Left ventricle myocardium superior (tissue), 1 donor: ENCODE measurements at regions not wholly inside any gene's neighbourhood (a gene's known extent, or its start where the extent isn't known, plus 50 kb on each side); places are given as distances from the start of the nearest gene placed in this dataset.
"Not testable (repeated sequence)": the region's sequence is repeated elsewhere in the genome, so short reads cannot be mapped to it uniquely, and the experiment has no call there.

Experiments
- ATAC-seq: fragments of 200-7000 bp; cut with Tn5 transposase; one replicate; pipeline ENCODE4 v1.9.1; 2020; ENCODE audit warnings: mild to moderate bottlenecking, moderate library complexity
- DNase-seq: peaks from one replicate; pipeline ENCODE4 v3.0.0-alpha.2; 2020
- intact Hi-C: fragments of 100-400 bp; cut with micrococcal nuclease; formaldehyde crosslinking; loops from one replicate; pipeline ENCODE4 v1.11.0; 2022
- donor health status: DM: no; HTN: yes; CAD: no; lungs with severe emphysema.

DNA sequence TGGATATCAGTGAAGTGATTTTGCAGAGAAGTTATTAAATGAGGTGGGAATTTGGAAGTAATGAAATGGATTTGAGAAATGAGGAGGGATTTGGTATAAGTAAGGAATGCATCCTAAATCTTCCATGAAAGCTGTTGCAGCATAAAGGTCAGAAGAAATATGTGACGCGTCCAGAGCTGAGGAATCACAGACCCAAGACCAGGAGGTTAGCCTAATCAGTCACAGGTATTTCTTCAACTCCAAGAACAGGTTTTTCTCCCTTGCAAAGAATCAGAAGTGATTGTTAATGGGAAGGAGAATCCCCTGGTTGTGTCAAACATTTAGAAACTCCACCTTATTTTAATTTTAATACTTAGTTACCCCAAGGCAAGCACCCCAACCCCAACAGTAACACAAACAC lies 253.2 kb downstream of the MEX3B start:
- DNase-seq (no peak), ATAC-seq (no peak)
- intact Hi-C loops: no loop called here

DNA sequence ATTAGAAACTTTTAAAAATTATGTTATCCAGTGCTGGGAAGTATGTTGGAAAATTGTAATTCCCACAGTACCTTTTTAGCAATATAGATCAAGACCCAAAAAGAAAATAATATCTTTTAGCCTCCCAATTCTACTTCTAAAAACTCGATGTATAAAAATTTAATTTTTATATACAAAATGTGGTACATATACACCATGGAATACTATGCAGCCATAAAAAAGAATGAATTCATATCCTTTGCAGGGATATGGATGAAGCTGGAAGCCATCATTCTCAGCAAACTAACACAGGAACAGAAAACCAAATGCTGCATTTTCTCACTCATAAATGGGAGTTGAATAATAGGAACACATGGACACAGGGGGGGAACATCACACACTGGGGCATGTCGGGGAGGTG lies 254.5 kb downstream of the MEX3B start:
- ATAC-seq, DNase-seq, intact Hi-C loops: not testable (repeated sequence)

DNA sequence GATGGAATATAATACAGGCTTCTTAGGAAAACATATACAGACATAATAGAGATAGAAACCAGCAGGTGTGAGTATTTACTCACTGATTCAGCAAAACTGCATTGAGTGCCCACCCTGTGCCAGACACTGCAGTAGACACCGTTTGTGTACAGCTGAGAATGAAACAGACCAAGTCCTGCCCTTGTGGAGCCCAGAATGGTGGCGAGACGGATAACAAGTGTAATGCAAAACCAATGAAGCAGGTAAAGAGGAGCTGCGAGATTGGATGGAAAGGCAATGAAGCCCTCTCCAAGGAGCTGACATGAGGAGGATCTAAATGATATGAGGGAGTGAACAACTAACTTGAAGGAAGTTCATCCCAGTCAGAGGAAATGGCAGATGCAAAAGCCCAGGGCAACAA lies 256.4 kb downstream of the MEX3B start:
- intact Hi-C loops: no loop called here
- ATAC-seq: no peak
- DNase-seq: no peak

DNA sequence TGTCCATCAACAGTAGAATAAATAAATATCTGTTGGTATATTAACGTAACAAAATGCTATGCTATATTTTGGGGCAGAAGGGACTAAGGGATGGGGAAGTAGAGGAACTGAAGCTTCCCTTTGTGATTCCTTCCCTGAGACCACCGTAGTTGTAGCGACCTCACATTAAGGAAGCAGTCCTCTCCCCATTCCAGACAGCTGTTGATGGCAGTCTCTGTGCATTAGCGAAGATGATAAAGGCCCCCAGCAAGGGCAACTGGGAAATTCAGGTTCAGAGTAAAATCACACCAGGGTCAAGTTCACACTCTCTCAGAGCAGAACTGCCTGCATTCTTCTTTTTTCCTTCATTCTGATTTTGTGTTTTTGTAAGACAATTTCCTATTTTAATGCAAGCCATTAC lies 259.0 kb downstream of the MEX3B start:
- intact Hi-C loops: no loop called here
- DNase-seq: no peak
- ATAC-seq: no peak

DNA sequence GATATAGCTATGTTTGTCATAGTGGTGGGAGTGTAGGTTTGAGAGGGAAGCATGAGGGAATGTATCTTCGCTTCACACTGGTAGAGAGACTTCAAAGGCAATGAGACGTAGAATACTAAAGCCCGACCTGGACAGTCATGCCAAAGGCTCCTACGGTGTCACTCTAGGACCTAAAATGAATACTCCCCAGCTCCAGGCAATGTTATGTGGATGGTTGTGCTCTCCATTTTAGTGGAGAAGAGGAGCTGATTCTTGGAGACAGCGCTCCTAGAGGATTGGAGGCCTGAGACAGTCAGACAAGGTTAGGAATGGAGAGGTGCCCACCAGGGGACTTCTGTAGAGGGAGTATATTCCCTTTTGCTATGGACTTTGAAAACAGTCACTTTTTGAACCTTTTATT lies 260.1 kb downstream of the MEX3B start:
- intact Hi-C loops: no loop called here
- no peak for ATAC-seq
- DNase-seq: no peak

DNA sequence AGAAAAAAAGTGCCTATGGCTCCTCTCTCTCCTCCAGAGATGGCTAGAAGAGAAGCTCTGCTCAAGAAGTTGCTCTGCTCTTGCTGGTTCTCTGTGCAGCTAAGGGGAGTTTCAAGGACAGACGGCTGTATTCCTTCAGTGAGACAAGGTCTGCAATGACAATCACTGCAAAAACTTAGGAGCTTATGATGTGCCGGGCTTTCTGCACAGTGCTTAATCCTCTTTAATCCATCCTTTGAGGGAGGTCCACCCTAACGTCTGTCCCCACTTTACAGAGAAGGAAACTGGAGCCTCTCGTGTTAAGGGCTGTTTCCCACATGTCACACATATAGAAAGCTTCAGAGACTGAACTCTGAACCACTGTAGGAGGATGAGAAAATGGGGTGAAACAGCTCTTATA lies 260.6 kb downstream of the MEX3B start:
- ATAC-seq (no peak), DNase-seq (no peak)
- intact Hi-C loops: no loop called here

DNA sequence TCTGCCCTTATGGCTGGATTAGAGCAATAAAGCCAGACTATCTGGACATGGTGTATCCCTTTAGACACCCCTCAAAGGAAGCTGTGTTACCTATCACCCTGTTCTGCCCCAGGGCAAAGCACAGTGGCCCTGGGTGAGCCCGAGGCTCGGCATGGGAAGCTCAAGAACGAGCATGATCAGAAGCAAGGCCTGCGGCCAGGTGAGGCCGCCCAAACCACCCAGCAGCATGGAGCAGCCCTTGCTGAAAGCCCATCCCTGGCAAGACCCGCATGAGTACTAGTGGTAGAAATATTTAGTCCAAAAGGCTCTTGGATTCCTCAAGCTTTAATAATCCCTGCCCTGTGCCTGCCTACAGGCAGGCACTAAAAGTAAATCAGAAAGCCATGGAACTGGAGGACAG lies 261.1 kb downstream of the MEX3B start:
- ATAC-seq (no peak), DNase-seq (no peak)
- intact Hi-C loops: no loop called here

DNA sequence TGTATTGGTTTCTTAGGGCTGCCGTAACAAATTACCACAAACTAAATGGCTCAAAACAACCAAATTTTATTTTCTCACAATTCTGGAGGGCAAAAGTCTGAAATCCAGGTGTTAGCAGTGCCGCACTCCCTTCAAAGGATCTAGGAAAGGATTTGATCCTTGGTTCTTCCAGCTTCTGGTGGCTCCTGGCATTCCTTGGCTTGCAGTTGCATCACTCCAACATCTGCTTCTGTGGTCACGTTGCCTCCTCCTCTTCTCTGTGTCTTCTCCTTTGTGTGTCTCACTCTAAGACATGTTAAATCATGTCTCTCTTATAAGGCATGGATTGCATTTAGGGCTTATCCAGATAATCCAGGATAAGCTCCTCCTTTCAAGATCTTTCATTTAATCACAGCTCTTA lies 262.2 kb downstream of the MEX3B start:
- no peak for DNase-seq
- ATAC-seq: no peak
- intact Hi-C loops: no loop called here

DNA sequence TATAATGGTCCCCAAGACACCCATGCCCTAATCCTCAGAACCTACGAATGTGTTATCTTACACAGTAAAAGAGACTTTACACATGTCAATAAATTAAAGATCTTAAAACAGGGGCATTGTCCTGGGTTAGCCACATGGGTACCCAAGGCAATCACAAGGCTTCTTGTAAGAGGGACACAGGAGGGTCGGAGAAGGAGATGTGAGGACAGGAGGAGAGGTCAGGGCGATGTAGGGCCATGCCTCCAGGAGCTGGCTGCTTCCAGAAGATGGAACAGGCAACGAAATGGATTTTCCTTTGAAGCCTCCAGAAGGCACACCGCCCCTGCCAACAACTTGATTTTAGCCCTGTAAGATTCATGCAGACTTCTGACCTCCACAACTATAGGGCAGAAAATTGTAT lies 262.7 kb downstream of the MEX3B start:
- intact Hi-C loops: no loop called here
- ATAC-seq: no peak
- DNase-seq: no peak

DNA sequence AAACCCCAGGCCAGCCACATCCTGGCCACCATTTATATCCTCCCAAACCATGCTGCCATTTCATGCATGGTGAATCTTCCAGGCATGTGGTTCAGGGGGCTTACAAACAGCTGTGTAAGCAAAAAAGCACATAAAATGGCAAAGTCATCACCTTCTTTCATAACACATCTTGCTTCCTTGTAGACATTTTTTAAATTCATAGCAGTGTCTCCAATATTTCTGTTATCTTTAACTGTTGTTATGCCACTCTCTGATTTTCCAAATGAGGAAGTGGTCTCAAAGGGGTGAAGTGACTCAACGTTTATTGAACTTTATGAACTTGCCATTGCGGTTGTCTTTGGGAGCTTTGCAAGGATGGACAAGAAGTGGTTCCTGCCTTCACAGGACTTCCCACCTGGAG lies 264.4 kb downstream of the MEX3B start:
- intact Hi-C loops: no loop called here

DNA sequence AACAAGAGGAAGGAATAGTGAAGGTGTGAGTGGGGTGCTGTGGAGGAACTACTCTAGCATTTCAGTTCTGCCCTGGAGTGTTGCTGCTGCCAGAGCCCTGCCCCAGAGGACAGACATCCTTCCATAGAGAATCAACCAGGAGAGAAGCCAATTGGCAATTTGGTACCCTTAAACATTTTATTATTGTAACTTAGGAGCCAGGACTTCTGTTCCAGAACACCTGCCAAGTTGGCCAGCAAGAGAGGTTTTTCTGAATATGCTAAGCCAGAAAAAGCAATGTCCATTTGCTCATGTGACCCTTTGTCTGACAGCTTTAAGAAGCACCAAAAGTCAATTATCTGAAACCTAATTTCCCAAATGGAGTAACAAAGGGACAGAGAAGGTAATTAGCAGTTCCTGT lies 264.9 kb downstream of the MEX3B start:
- DNase-seq (no peak), ATAC-seq (no peak)
- intact Hi-C loops: no loop called here

More for the DNA sequence above, 264.4 kb downstream of the MEX3B start:
- DNase-seq (no peak), ATAC-seq (no peak)

DNA sequence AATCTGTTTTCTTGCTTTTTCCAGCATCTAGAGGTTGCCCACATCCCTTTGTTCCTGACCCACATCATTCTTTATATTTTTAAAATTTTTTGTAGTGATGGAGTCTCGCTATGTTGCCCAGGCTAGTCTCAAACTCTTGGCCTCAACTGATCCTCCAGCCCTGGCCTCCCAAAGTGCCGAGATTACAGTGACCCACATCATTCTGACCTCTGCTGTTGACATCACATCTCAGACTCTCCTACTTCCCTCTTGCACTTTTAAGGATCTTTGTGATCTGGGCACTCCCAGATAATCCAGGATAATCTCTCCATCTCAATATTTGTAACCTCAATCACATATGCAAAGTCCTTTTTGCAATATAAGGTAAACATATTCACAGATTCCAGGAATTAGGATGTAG lies 266.6 kb downstream of the MEX3B start:
- DNase-seq (no peak), ATAC-seq (no peak)
- intact Hi-C loops: no loop called here

DNA sequence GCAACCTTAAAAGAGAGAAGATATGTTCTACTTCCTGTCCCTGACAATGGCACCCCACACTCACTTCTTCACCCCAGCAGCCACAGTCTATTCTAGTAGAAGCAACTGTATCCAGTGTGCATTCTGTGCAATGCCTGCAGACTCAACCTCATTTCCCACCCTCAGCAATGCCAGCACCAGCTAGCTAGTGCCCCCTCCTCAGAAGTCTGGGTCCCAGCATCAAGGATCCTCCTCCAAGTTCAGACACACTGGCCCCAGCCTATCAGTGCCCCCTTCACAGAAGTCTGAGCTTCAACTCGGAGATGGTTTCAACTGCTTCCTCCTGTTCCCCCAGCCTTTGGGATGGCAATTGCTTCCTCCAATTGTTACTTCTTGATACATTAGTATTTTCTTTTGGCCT lies 268.3 kb downstream of the MEX3B start:
- intact Hi-C loops: no loop called here
- DNase-seq: no peak
- ATAC-seq: no peak

DNA sequence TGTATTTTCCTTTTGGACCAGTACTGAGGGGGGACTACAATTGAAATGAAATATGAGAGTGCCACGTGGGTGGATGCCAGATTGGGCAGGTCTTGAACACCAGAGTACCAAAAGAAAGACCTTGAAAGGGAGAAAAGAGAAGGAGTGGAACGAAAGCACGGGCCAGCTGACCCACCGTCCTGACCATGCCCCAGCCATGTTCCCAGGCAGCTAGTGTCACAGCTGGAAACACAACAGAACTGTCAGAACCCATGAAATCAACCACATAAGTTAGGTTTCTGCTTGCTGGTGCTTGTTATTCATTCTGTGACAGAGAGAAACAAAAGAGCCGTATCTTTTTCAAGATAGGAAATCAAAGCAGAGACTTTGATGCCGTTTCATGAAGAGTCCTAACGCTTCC lies 268.8 kb downstream of the MEX3B start:
- DNase-seq: no peak
- intact Hi-C loops: no loop called here
- ATAC-seq: no peak

DNA sequence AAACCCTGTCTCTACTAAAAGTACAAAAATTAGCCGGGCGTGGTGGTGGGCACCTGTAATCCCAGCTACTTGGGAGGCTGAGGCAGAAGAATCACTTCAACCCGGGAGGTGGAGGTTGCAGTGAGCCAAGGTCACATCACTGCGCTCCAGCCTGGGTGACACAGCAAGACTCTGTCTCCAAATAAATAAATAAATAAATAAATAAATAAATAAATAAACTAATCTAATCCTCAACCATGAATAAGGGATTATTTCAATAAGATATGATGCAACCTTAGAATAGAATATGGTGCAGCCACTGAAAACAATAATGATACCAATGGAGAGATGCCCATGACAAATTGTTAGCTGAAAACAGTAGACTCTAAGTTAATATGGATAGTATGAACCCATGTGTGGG lies 270.0 kb downstream of the MEX3B start:
- ATAC-seq, DNase-seq, intact Hi-C loops: not testable (repeated sequence)

DNA sequence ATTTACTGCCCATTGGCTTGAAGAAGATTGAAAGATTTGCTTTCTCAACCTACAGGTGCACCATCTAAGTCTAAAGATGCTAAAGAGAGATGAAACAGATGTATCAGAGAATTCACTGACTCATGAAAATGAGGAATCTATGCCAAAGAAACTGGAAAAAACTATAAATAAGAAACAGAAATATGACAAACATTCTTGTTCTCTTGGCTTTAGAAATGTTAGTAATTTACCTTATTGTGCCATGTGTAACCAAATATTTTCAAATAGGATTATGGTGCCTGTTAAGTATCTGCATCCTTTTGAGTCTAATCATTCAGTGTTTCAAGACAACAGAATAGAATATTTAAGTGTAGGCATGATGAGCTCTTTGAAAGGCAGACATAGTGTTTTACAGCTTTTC lies 271.5 kb downstream of the MEX3B start:
- intact Hi-C loops: no loop called here
- ATAC-seq (no peak), DNase-seq (no peak)

DNA sequence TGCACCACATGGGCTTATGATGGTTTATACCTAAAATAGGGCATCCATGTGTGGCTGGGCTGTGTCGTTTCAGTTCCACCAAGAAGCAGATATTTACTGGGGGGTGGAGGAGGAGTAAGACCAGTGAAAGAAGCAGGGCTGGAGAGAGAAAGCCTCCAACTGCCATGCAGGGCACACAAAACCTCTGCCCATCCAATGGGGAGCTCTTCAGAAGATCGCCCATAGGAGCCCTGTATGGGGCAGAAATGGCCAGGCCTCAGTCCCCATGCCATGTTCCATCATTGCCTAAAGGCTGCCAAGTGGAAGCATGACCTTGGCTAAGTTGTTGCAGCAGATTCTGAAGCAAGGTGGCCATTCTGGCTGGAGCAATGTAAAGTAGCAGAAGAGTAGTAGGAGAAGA lies 277.0 kb downstream of the MEX3B start:
- DNase-seq (no peak), ATAC-seq (no peak)
- intact Hi-C loops: no loop called here

DNA sequence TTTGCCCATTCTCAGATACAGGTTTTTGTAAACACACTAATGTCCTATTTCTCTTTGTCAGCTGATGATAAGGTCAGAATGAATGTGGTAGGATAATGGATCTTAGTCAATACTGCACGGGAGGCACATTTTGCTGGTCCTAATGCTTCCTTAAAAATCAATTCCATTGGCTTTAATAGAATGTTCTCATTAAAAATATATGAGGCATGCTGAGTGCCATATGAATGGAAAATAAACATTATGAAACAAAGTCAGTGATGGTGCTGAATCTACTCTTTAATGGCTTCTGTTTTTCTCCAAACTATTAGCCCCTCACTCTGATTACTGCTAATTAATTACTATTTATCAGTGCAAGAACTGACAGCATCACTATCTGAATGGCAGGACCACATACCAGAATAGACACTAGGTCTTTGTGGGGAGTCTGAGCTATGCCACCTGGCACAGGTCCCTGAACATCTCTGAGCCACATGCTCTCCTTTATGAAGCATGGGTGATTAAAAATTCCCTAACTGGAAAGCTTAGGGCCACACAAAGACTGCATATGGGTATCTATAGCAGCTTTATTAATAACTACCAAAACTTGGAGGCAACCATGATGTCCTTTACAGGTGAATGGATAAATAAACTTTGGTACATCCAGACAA lies 278.9 kb downstream of the MEX3B start:
- intact Hi-C loops: no loop called here
- no peak for ATAC-seq
- no peak for DNase-seq

DNA sequence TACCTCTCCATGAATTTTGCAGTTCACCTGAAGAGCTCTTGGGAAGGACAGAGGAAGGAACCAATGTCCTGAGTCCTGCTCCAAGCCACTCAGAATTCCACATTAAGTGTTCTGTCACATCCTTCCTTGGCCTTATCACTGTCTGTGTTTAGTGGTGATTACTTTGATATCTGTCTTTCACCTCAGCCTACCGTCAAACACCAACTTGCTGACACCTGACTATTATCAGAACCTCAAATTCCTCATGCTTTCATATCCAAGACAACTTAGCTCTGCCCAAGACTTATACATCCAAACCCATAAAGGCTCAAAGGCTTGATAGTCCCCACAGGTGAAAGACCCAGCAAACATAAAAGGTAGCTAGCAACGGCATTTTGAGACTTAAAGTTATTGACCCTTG lies 280.0 kb downstream of the MEX3B start:
- ATAC-seq: no peak
- no peak for DNase-seq
- intact Hi-C loops: no loop called here

DNA sequence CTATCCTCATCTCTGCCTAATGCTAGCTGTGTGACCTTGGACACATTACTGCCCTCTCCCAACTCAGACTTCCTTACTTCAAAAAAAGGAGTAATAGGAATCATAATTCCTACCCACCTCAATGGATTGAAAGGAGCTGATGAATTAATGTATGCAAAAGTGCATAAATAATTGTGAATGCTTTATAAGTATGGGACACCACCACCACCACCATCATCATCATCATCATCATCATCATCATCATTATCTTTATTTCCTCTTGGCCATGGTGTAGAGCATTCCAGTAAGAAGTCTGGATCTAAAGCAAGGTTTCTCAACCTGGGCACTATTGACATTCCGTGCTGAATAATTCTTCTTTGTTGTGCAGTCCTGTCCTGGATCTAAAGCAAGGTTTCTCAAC lies 282.5 kb downstream of the MEX3B start:
- intact Hi-C loops: no loop called here
- DNase-seq: no peak
- ATAC-seq: no peak

DNA sequence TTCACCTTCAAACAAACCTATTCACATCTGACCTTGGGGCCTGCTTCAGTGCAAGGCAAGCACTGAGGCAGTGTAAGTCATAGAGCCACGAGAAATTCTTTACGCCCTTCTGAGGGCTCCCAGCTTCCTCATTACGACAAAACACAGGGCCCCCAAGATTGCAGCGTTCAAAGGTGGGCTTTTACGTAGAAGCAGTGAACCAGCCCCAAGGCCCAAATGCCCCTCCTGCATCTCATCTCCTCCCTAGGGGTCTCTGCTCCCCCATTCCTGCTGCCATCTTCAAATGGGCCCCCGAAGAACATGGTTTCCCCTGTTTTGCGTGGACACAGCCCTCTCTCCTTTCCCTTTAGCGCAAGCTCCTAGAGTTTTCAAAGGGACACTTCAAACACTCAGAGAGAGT lies 285.1 kb downstream of the MEX3B start:
- intact Hi-C loops: no loop called here
- ATAC-seq (no peak), DNase-seq (no peak)

DNA sequence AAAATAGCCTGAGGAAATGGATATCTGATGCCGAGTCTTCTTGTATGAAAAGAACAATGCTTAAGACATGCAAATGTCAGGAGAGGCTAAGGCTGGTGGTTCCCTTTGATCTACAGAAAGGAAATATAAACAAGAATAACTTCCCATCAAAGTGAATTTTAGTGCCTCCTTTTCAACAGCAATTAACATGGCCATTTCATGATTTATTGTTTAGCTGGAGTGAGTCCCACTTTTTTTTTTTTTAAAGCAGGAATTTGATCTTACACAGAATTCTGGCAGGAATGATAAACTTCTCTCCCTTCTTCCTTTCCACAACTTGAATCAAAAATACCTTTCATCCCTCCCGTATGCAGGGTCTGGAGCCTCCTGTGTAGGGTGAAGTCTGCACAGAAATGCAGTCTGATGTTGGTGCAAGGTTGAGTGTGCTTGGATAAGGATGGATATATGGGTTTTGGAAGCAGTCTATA lies 287.0 kb downstream of the MEX3B start:
- intact Hi-C loops: no loop called here
- no peak for ATAC-seq

More for the DNA sequence above, 287.0 kb downstream of the MEX3B start:
- no peak for DNase-seq
